ENCODE measurements at regions not wholly inside any gene's neighbourhood (a gene's known extent, or its start where the extent isn't known, plus 50 kb on each side); places are given as distances from the start of the nearest gene placed in this dataset.

DNA sequence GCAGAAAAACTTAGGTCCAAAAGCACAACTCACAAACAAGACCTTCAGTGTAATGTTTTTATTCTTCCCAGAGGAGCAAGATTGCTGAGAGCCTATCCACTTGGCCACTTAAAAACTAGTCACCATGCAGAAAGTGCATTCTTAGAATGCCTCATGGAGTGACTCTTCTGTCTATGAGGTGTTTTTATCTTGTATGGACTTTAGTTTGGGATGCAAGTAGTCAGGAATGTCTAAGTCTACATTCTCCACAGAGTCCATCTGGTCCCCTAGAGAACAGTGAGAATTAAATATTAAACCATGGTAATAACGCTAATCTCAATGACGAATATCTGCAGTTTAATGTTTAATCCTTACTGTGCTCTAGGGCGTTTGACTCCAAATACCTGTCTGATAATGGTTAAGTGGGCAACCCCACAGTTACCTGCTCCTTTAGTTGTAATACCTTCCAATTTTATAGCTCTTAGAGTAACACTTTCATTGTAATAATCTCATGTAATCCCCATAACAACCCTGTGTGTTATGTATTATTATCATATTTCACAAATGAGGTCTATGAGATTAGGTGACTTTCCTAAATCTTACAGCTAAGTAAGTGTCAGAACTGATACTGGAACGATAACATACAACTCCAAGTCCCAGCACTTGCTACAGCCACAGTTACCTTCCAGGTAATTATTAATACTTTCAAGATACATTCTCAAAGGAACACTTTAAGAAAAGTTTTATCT is 235.6 kb upstream of the JADE1 start:
- CTCF ChIA-PET = interaction anchor here (0.7 to 1.4 kb wide), 4 partner anchors 9 to 101 kb away, joined by 3 to 4 read pairs (median 4); no protein-coding TSS in a partner anchor

DNA sequence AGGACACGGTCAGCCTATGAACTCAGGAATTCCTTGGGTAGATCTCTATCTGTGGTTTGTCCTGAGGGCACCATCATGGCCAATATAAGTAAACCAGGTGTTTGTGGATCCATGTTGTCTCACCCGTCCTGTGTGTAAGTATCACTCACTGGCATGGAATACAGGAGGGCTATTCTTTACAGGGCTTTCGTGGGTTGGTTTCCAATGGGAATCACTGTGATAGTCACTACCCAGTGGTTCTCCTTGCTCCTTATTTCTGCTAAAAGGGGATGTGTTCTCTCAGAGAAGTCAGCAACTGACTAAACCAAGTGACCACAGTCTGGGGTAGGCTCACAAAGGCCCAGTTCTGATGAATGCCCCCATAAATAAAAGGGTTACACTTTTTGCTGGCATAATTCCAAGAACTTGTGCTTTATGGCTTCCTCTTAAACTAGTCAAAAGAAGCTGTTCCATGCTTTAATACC is 236.7 kb upstream of the JADE1 start:
- no peak overlapping the region for H3K4me3 Mint-ChIP-seq
- CTCF ChIA-PET = interaction anchor here (1.1 kb wide), 1 partner anchor 14 kb away, joined by 3 read pairs; no protein-coding TSS in a partner anchor

More for the DNA sequence above, 235.6 kb upstream of the JADE1 start:
- ATAC-seq (ENCODE audit: low read depth) (no peak), DNase-seq (no peak)
- POLR2A ChIA-PET = no interaction called here
- no peaks in the 10 kb centered on the region for H3K27me3 Mint-ChIP-seq
- intact Hi-C loops (cut with micrococcal nuclease) = loop anchor here (1.0 to 2.0 kb wide), 3 partner anchors 101 to 289 kb away; partner anchors contain the start of gene JADE1
- no peaks in the 10 kb centered on the region for H3K4me1 Mint-ChIP-seq
- TF ChIP-seq, protein P1, sequence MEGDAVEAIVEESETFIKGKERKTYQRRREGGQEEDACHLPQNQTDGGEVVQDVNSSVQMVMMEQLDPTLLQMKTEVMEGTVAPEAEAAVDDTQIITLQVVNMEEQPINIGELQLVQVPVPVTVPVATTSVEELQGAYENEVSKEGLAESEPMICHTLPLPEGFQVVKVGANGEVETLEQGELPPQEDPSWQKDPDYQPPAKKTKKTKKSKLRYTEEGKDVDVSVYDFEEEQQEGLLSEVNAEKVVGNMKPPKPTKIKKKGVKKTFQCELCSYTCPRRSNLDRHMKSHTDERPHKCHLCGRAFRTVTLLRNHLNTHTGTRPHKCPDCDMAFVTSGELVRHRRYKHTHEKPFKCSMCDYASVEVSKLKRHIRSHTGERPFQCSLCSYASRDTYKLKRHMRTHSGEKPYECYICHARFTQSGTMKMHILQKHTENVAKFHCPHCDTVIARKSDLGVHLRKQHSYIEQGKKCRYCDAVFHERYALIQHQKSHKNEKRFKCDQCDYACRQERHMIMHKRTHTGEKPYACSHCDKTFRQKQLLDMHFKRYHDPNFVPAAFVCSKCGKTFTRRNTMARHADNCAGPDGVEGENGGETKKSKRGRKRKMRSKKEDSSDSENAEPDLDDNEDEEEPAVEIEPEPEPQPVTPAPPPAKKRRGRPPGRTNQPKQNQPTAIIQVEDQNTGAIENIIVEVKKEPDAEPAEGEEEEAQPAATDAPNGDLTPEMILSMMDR (IDR thresholded peaks at IDR 0.05) = no peak
- H3K36me3 Mint-ChIP-seq (ENCODE audit: low read depth) = no peaks in the 10 kb centered on the region
- no peak overlapping the region for H3K27ac Mint-ChIP-seq
- H3K4me3 Mint-ChIP-seq = no peak overlapping the region
- no peaks in the 10 kb centered on the region for H3K9me3 Mint-ChIP-seq

DNA sequence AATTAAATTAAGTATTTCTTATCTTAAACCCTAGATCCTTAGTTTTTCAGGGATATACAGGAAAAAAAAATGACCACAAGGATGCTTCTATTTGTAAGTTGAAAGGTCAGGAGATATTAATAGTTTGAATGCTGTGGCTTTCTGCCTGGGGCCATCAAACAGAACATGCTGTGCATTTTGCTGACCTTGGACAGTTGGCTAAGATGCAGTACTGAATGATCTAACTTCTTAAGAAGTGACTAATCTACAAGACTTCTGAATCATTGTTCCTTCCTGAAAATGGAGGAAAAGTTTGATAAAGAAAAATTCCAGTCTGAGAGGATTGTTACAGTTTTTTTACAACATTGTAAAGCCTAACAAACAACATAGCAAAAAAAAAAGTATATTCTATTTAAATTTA is 237.8 kb upstream of the JADE1 start:
- ChIA-PET CTCF (no interaction called here), POLR2A (no interaction called here)
- TF ChIP-seq, protein P1 (IDR thresholded peaks at IDR 0.05) = no peak
- Mint-ChIP-seq H3K36me3 (ENCODE audit: low read depth) (no peaks in the 10 kb centered on the region), H3K9me3 (no peaks in the 10 kb centered on the region), H3K27me3 (peaks cover 4% of the 10 kb centered on the region), H3K27ac (no peak overlapping the region), H3K4me1 (no peaks in the 10 kb centered on the region), H3K4me3 (no peak overlapping the region)
- intact Hi-C loops (cut with micrococcal nuclease) = no loop called here
- DNase-seq (no peak), ATAC-seq (ENCODE audit: low read depth) (no peak)

More for the DNA sequence above, 236.7 kb upstream of the JADE1 start:
- H3K36me3 Mint-ChIP-seq (ENCODE audit: low read depth) = no peaks in the 10 kb centered on the region
- peaks cover 4% of the 10 kb centered on the region for H3K27me3 Mint-ChIP-seq
- intact Hi-C loops (cut with micrococcal nuclease) = no loop called here
- no peak for ATAC-seq (ENCODE audit: low read depth)
- no peaks in the 10 kb centered on the region for H3K4me1 Mint-ChIP-seq
- no peak for DNase-seq
- H3K27ac Mint-ChIP-seq = no peak overlapping the region
- POLR2A ChIA-PET = no interaction called here
- H3K9me3 Mint-ChIP-seq = no peaks in the 10 kb centered on the region
- TF ChIP-seq, protein P1 (IDR thresholded peaks at IDR 0.05) = no peak

DNA sequence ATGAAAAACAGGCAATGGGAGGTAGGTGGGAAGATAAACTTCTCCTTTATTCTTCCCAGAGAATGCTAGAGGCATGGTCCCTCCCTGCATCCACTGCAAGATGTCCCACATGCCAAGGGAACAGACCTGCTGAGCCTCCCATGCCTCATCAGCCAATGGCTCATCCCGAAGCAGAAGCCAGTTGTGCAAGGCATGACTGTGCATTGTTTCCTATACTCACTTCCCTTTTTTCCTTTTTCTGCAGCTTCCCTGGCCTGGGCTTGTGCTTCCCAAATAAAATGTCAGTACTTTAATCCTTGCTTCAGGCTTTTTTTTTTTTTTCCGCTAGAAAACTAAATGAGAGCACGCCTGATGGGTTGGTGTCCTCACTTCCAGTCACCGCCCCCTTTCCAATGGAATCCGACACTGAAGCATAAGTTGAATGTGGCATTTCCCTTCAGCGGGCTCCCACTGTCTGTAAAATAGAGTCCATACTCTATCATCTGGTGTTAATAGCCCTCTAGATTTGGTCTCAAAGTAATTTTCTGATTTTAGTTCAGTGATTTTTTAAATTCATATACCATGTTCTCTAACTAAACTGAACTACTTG is 239.0 kb upstream of the JADE1 start:
- intact Hi-C loops (cut with micrococcal nuclease) = no loop called here
- no peak for DNase-seq
- no peak overlapping the region for H3K4me3 Mint-ChIP-seq
- no peaks in the 10 kb centered on the region for H3K9me3 Mint-ChIP-seq
- no peaks in the 10 kb centered on the region for H3K36me3 Mint-ChIP-seq (ENCODE audit: low read depth)
- TF ChIP-seq, protein P1 (IDR thresholded peaks at IDR 0.05) = no peak
- ChIA-PET CTCF (no interaction called here), POLR2A (no interaction called here)
- ATAC-seq (ENCODE audit: low read depth) = no peak
- H3K27ac Mint-ChIP-seq = no peak overlapping the region
- peaks cover 4% of the 10 kb centered on the region for H3K27me3 Mint-ChIP-seq
- H3K4me1 Mint-ChIP-seq = no peaks in the 10 kb centered on the region

DNA sequence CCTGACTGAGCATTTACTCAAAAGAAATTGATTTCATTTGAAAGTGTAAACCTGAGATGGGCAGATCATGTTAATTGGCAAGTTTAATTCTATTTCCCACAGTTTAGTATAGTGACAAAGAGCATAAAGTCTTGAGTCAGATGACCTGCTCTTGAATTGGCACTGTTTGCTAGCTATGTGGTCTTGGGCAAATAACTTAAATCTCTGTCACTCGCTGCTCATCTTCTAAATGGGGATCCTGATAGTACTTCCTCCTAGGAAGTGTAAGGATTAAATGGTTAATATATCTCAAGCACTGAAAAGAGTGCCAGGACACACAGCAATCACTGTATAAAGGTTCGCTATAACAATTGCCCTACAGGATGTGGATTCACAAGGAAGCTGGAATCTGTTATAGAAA is 242.8 kb upstream of the JADE1 start:
- ChIA-PET CTCF (interaction anchor here (1.0 kb wide), 1 partner anchor 108 kb away, joined by 4 read pairs; no protein-coding TSS in a partner anchor), POLR2A (no interaction called here)
- Mint-ChIP-seq H3K27me3 (peaks cover 6% of the 10 kb centered on the region), H3K27ac (no peak overlapping the region), H3K4me1 (no peaks in the 10 kb centered on the region), H3K36me3 (ENCODE audit: low read depth) (no peaks in the 10 kb centered on the region), H3K9me3 (no peaks in the 10 kb centered on the region), H3K4me3 (no peak overlapping the region)
- intact Hi-C loops (cut with micrococcal nuclease) = loop anchor here (2.0 kb wide), 1 partner anchor 296 kb away; no protein-coding TSS in a partner anchor
- TF ChIP-seq, protein P1 (IDR thresholded peaks at IDR 0.05) = no peak
- ATAC-seq (ENCODE audit: low read depth) = no peak
- DNase-seq = no peak

Measured in activated B cell treated with CpG ODN at 0.5 μM for 24 hours (primary cell).